ENCODE measurements at regions not wholly inside any gene's neighbourhood (a gene's known extent, or its start where the extent isn't known, plus 50 kb on each side); places are given as distances from the start of the nearest gene placed in this dataset.

DNA sequence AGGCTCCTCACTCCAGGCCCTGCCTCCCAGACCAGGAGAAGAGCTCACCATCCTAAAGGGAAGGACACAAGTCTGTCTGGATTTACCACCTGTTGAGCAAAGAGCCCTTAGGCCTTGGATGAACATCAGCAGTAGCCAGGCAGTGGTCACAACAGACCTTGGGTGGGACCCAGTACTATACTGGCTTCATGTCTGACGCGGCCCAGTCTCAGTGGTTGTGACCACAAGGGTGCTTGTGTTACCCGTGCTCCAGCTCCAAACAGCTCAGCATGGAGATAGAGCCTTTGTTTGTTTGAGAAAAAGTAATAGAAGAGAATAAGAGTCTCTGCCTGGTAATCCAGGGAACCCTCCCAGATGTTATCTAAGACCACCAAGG, 617.4 kb downstream of the BRINP1 start:
- TF ChIP-seq CTCF (conservative IDR thresholded peaks at IDR 0.05 in 1 of 2, IDR thresholded peaks at IDR 0.05 in 1 of 2; ENCODE audit: low read depth in 1 of 2, low read length in 2 of 2) (no peak), EZH2 (IDR thresholded peaks at IDR 0.05; ENCODE audit: low read length, missing control alignments) (no peak)
